OCI-LY1 (cell line): ENCODE measurements at regions not wholly inside any gene's neighbourhood (a gene's known extent, or its start where the extent isn't known, plus 50 kb on each side); places are given as distances from the start of the nearest gene placed in this dataset.

Source experiments
- CTCF ChIP-seq: fragments of 200-600 bp; sonication (generic), shearing (Covaris generic); IDR thresholded peaks from 2 replicates; pipeline ENCODE4 v1.5.1; 2017; ENCODE audit warnings: mild to moderate bottlenecking, antibody characterized with exemption, low read length, moderate library complexity, mixed read lengths
- EZH2 ChIP-seq: fragments of 200-600 bp; sonication (generic), shearing (Covaris generic); IDR thresholded peaks from 2 replicates; pipeline ENCODE4 v1.8.0; 2017; ENCODE audit warnings: borderline replicate concordance, mixed run types, mild to moderate bottlenecking, antibody characterized with exemption, low read length, moderate library complexity, mixed read lengths

DNA sequence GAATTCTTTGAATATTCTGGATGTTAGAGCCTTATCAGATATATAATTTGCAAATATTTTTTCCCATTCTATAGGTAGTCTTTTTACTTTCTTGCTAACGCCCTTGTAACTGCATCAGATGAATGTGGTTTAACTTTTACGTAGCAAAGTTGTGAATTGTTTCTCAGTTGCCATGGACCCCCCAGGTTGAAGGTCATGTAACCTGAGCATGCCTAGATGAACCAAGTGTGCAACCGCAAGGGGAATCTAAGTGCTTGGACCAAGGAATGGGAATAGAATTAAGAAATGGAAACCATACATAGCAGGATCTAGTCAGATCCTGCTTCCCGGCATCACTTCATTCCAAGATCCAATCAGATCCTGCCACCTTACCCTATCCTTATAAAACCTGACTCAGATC lies 65.1 kb upstream of the TNP1 start:
- no peak for TF ChIP-seq CTCF
- TF ChIP-seq EZH2 = no peak
